ENCODE measurements at regions not wholly inside any gene's neighbourhood (a gene's known extent, or its start where the extent isn't known, plus 50 kb on each side); places are given as distances from the start of the nearest gene placed in this dataset.
"Not testable (repeated sequence)": the region's sequence is repeated elsewhere in the genome, so short reads cannot be mapped to it uniquely, and the experiment has no call there.

GRCh38 chr4:174066611-174067205, 216.8 kb downstream of the FBXO8 start:
- DNase-seq = no peak

DNA sequence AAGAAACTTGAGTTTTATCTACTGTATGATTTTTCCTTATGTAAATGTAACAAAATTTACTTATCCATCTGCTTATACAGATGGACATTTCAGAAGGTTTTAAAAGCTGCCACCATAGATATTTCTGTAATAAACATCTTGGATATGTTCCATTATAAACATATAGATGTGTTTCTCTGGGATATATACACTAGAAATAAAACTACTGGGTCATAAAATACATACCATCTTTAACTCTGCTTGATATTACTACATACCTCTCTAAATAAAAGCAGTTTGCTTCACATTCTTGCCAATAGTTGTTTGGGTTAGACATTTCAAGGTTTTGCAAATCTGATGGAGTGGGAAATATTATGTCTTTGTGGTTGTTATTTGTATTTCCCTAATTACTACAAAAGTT, 220.6 kb downstream of the FBXO8 start:
- DNase-seq = no peak

DNA sequence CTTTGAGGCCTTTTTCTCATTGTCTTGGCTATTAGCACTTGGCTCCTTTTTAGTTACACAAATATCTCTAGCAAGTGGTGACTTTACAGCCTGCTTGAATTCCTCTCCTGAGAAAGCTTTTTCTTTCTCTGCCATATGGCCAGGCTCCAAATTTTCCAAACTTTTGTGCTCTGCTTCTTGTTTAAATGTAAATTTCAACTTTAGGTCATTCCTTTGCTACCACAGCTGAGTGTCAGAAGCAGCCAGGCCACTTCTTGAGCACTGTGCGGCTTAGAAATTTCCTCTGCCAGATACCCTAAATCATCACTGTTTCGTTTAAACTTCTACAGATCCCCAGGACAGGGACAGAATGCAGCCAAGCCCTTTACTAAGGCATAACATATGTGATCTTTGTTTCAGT, 222.4 kb downstream of the FBXO8 start:
- no peak for DNase-seq

DNA sequence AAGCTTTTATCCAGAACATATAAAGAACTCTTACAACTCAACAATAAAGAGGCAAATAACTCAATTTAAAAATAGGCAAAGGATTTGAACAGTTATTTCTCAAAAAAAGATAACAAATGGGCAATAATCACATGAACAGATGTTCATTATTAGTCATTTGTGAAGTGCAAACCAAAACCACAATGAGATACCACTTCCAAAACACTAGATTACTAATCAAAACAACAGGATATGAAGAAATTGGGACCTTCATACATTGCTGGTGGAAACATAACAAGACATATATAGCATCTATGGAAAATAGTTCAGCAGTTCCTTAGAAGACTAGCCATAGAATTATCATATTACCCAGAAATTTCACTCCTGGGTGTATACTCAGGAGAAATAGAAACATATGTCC, 224.6 kb downstream of the FBXO8 start:
- no peak for DNase-seq

DNA sequence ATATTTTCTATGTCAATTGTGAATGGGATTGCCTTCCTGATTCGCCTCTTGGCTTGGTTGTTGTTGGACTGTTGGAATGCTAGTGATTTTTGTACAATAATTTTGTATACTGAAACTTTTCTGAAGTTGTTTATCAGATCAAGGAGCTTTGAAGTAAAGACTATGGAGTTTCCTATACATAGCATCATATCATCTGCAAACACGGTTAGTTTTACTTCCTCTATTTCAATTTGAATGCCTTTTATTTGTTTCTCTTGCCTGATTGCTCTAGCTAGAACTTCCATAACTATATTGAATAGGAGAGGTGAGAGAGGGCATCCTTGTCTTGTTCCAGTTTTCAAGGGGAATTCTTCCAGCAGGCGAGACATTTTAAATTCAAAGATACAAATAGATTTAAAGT, 226.5 kb downstream of the FBXO8 start:
- no peak for DNase-seq

DNA sequence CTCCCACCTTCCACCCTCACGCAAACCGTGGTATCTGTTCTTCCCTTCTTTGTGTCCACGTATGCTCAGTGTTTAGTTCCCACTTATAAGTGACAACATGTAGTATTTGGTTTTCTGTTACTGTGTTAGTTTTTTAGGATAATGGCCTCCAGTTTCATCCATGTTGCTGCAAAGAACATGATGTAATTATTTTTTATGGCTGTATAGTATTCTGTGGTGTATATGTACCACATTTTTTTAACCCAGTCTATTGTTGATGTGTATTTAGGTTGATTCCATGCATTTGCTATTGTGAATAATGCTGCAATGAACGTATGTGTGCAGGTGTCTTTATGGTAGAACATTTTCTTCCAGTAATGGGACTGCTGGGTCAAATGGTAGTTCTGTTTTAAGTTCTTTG, 228.1 kb downstream of the FBXO8 start:
- DNase-seq = no peak

- DNase-seq = no peak
These were observed 229.6 kb downstream of the FBXO8 start for GRCh38 chr4:174053895-174054294.

DNA sequence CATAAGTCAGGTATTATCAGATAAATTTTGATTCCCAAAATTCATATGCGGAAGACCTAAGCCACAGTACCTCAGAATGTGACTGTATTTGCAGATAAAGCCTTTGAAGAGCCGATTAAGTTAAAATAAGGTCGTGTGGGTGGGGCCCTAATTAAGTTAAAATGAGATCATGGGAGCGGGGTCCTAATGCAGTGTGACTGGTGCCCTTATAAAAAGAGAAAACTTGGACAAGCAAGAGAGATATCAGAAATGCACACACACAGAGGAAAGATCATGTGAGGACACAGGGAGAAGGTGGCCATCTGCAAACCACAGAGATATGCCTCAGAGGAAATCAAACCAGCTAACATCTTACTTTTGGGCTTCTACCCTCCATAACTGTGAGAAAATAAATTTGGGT, 236.1 kb downstream of the FBXO8 start:
- DNase-seq = no peak

- not testable (repeated sequence) for DNase-seq
These were observed 237.6 kb downstream of the FBXO8 start for GRCh38 chr4:174045829-174046228.

GRCh38 chr4:174045381-174045780, 238.1 kb downstream of the FBXO8 start:
- no peak for DNase-seq

GRCh38 chr4:174041555-174042105, 241.8 kb downstream of the FBXO8 start:
- DNase-seq = no peak

DNA sequence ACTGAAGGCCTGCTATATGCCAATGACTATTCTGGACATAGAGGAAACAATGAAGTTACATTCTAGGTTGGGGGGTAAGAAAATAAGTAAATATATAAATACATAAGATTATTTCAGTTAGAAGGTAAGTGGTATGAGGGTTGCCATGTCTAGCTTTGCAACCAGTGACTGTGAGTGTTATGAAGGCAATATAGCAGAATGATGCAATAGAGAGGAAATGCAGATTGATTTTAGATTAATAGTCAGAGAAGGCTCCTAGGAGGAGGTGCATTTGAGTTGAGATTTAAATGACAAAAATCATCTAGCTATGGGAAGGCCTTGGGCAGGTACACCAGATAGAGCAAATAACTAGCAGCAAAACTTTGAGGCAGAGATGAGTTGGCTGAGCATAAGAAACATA, 243.2 kb downstream of the FBXO8 start:
- DNase-seq = no peak

- DNase-seq = no peak
These were observed 245.0 kb downstream of the FBXO8 start for GRCh38 chr4:174038481-174038880.

DNA sequence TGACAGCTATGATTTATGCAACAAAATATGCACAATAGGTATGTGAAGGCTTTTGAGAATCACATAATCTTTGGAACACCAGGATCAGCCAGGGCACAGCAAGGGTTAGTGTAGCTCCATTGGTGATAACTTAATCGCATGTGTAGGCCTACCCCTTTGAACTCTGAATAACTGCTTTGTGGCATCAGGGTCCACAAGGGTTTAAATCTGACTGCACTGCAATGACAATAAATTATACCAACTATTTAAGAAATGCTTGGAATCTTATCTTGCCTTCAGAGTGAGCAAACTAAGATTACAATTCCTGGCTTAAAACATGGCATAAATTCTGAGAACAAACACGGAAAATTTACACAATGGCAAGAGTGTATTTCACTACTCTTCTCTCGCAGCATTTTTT, 245.8 kb downstream of the FBXO8 start:
- DNase-seq = no peak

DNA sequence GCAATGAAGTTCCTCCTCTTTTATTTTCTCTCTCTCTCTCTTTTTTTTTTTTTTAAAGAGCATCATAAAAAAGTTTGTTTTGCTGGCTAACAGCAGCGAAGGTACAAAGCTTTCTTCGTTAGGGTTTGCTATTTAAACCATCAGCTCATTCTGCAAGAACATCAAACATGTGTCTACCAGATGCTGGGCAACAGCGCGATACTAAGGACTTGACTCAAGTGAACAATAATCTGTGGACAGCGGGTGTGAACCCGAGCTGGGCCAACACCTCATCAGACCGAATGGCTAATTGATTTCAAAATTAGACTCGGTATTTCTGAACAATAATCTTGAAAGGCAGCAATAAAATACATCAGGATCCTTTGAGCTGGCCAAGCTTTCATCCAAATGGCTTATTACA, 246.4 kb downstream of the FBXO8 start:
- DNase-seq = no peak

- no peak for DNase-seq
These were observed 246.9 kb downstream of the FBXO8 start for GRCh38 chr4:174036576-174036975.

DNA sequence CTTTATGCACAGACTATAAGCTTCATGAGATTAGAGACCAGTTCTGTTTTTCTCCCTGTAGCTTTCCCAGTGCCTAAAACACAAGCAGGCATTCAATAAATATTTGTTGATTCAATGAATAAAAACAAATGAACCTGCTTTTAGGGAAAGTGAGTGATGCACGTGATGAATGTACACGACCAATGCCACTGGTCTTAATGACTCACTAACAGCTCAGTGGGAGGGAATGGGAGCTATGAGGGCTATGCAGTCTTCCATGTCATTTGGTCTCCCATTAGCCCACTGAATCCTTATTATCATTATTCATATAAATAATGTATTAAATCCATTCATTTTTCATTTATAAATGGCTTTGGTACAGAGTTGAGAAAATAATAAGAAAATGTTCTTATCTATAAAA, 247.4 kb downstream of the FBXO8 start:
- no peak for DNase-seq

- DNase-seq = no peak
These were observed 259.8 kb downstream of the FBXO8 start for GRCh38 chr4:174023641-174024040.

GRCh38 chr4:174018236-174018635, 265.2 kb downstream of the FBXO8 start:
- DNase-seq = no peak

DNA sequence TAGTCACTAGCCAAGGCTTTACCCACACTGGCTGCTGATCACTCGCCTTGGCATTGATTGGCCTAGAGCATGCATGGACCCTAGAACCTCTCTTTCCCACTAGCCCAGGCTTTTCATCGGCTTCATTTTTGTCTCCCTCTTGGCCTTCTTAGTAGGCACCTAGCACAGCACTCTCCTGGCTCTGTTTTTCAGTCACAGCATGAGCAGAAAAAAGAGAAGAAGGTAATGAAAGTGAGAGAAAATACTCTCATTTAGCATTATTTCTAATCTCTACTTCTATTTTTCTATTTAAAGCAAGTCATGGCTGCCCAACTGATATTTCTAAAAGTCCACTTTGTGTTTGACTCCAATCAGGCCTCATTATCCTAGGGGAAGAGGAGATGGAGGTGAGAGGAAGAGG, 267.2 kb downstream of the FBXO8 start:
- DNase-seq = no peak

DNA sequence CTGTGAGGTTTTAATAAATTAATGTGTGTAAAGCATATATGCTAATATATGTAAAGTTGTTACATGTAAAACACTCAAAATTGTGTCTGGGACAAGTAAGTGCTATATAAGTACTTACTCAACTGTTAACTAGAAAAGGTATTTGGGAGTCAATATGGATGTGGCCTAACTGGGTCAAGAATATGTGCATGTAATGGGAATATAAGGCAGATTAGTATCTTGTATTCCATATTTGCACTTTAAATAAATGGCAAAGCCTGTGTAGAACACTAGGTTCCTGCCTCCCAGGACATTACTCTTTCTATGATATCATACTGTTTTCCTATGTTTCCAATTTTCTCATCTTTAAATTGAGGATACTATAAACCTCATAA, 270.6 kb downstream of the FBXO8 start:
- no peak for DNase-seq

DNA sequence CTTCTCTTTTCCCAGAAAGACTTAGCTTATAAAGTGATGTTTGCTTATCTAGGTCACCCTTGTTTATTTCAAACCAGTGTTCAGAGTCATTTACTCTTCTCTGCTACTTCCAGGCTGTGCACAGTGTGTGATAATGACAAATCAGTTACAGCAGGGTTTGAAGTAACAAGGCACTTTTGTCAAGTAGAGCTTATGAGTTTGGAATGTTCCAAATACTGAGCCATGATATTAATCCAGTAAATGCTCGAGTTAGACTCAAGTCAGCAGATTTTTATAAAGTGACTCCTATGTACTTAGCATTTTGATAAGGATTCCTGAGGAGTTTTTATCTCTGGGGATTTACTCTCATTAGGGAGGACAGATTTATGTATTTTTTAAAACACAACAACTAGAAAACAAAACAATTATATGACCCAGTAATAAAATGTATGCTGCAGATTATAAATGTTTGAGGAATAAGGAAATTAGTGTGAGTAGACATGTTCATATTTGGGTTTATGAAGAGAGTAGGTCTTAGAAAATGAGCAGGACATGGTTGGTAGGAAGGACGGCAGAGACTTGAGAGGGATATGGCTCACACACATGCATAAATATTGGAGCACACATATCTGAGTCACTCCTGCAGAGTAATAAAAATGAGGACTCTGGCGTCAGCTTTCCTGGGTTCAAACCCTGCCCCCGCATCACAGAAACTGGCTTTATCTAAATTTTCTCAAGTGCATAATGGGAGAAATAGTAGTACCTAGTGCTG, 271.2 kb downstream of the FBXO8 start:
- no peak for DNase-seq

DNA sequence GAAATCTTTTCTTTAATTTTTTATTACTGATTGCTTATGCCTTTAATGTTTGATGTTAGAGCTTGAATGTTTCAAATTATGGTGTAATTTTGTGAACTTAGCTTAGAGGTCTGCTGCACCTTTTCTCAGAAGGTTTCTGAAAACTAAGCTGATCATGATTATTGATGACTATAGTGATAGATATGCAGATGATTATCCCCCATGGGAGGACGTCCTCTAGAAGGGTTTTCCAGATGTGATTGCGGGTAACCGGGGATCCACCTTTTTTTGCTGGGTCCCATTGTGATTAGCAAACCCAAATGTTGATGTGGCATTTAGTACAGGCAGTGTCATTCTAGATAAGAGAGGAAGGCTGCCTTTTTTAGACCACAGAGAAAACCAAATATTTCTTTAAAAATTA, 272.9 kb downstream of the FBXO8 start:
- no peak for DNase-seq

- no peak for DNase-seq
These were observed 273.6 kb downstream of the FBXO8 start for GRCh38 chr4:174009686-174010451.

All from NCI-H774 (cell line).